Embryonic facial prominence (tissue), 1 donor: ENCODE measurements at regions not wholly inside any gene's neighbourhood (a gene's known extent, or its start where the extent isn't known, plus 50 kb on each side); places are given as distances from the start of the nearest gene placed in this dataset.
"Not testable (repeated sequence)": the region's sequence is repeated elsewhere in the genome, so short reads cannot be mapped to it uniquely, and the experiment has no call there.

Source experiments
- DNase-seq: peaks from one replicate; pipeline ENCODE4 v3.0.0-alpha.2; 2016; ENCODE audit errors: extremely low spot score

- no peak for DNase-seq
Observed at GRCh38 chr2:16394072-16394985, 271.3 kb downstream of the CYRIA start.

GRCh38 chr2:16393500-16394071 lies 272.0 kb downstream of the CYRIA start:
- DNase-seq: no peak

- DNase-seq: no peak
Observed at GRCh38 chr2:16392647-16393499, 272.8 kb downstream of the CYRIA start.

- DNase-seq: no peak
Observed at GRCh38 chr2:16391986-16392385, 273.6 kb downstream of the CYRIA start.

GRCh38 chr2:16390561-16390960 lies 275.1 kb downstream of the CYRIA start:
- no peak for DNase-seq

- DNase-seq: no peak
Observed at GRCh38 chr2:16389611-16390010, 276.0 kb downstream of the CYRIA start.

- DNase-seq: not testable (repeated sequence)
Observed at GRCh38 chr2:16388199-16388830, 277.3 kb downstream of the CYRIA start.

- DNase-seq: no peak
Observed at GRCh38 chr2:16387461-16387984, 278.1 kb downstream of the CYRIA start.

- DNase-seq: no peak
Observed at GRCh38 chr2:16386431-16386830, 279.2 kb downstream of the CYRIA start.

GRCh38 chr2:16386031-16386430 lies 279.6 kb downstream of the CYRIA start:
- peak; percentile 12 for DNase-seq

- no peak for DNase-seq
Observed at GRCh38 chr2:16385341-16385740, 280.3 kb downstream of the CYRIA start.

GRCh38 chr2:16383411-16383810 lies 282.2 kb downstream of the CYRIA start:
- DNase-seq: no peak

GRCh38 chr2:16382451-16382850 lies 283.2 kb downstream of the CYRIA start:
- DNase-seq: no peak

- DNase-seq: no peak
Observed at GRCh38 chr2:16381511-16381910, 284.1 kb downstream of the CYRIA start.

GRCh38 chr2:16379901-16380300 lies 285.7 kb downstream of the CYRIA start:
- DNase-seq: not testable (repeated sequence)

- DNase-seq: not testable (repeated sequence)
Observed at GRCh38 chr2:16379061-16379460, 286.6 kb downstream of the CYRIA start.

- DNase-seq: no peak
Observed at GRCh38 chr2:16378031-16378430, 287.6 kb downstream of the CYRIA start.

GRCh38 chr2:16375981-16376380 lies 289.7 kb downstream of the CYRIA start:
- no peak for DNase-seq

GRCh38 chr2:16375351-16375750 lies 290.3 kb downstream of the CYRIA start:
- no peak for DNase-seq

- DNase-seq: no peak
Observed at GRCh38 chr2:16374671-16375070, 291.0 kb downstream of the CYRIA start.

GRCh38 chr2:16373341-16373740 lies 292.3 kb downstream of the CYRIA start:
- no peak for DNase-seq

GRCh38 chr2:16371751-16372150 lies 293.9 kb downstream of the CYRIA start:
- no peak for DNase-seq
